ENCODE measurements at regions not wholly inside any gene's neighbourhood (a gene's known extent, or its start where the extent isn't known, plus 50 kb on each side); places are given as distances from the start of the nearest gene placed in this dataset.

- no peak for TF ChIP-seq CTCF (conservative IDR thresholded peaks at IDR 0.05 in 1 of 2, IDR thresholded peaks at IDR 0.05 in 1 of 2; ENCODE audit: low read depth in 1 of 2, low read length in 2 of 2)
- no peak for TF ChIP-seq EZH2 (IDR thresholded peaks at IDR 0.05; ENCODE audit: low read length, missing control alignments)
These were observed 200.5 kb downstream of the OMA1 start for GRCh38 chr1:58346036-58346355.
